B cell (primary cell): ENCODE measurements at regions not wholly inside any gene's neighbourhood (a gene's known extent, or its start where the extent isn't known, plus 50 kb on each side); places are given as distances from the start of the nearest gene placed in this dataset.

Experiments
- ATAC-seq: fragments of 200-7000 bp; cut with Tn5 transposase; one replicate; pipeline ENCODE4 v1.10.0; 2021; ENCODE audit warnings: low read depth, mild to moderate bottlenecking, moderate number of reproducible peaks, moderate library complexity
- CTCF ChIA-PET: fragments of 350-600 bp; sonication (Branson Sonifier 250); formaldehyde crosslinking; loops from one replicate; lab custom pipeline; 2021; ENCODE audit warnings: antibody characterized with exemption, inconsistent platforms; lab: Charles Lee
- POLR2A ChIA-PET: fragments of 350-600 bp; sonication (Branson Sonifier 250); formaldehyde crosslinking; loops from one replicate; lab custom pipeline; 2021; ENCODE audit warnings: antibody characterized with exemption; lab: Charles Lee
- DNase-seq: peaks from one replicate; pipeline ENCODE4 v3.0.0; 2013
- H2AFZ ChIP-seq: 2 replicates; pipeline ENCODE4 v1.6.1; 2012; ENCODE audit warnings: mild to moderate bottlenecking, low read depth, low read length; ENCODE audit not compliant: insufficient read depth, poor library complexity, severe bottlenecking
- H3K27ac ChIP-seq, 2 donors: 1 replicate in 1 of 2; 2 replicates in 1 of 2; pipeline ENCODE4 v1.5.1; 2012 to 2013; ENCODE audit warnings: low read length in 2 of 2, mild to moderate bottlenecking in 2 of 2, moderate library complexity in 1 of 2
- H3K27me3 ChIP-seq, 4 experiments: fragments of 200-600 bp in 1 of 4; sonication (generic) in 1 of 4; replicated peaks in 1 of 4; 1 replicate in 2 of 4; 2 replicates in 2 of 4; pipeline versions ENCODE4 v1.6.1 to v1.7.0; 2013 to 2016; ENCODE audit warnings: low read length in 3 of 4, mild to moderate bottlenecking in 2 of 4, mixed read lengths in 1 of 4, moderate library complexity in 1 of 4; ENCODE audit not compliant: insufficient read depth in 4 of 4, control insufficient read depth in 3 of 4; ENCODE audit errors: control extremely low read depth in 1 of 4
- H3K36me3 ChIP-seq, 2 experiments: replicated peaks in 1 of 2; 1 replicate in 1 of 2; 2 replicates in 1 of 2; pipeline versions ENCODE4 v1.6.1 to v1.7.1; 2013; ENCODE audit warnings: low read length in 1 of 2; ENCODE audit not compliant: insufficient read depth in 2 of 2, control insufficient read depth in 1 of 2; ENCODE audit errors: control extremely low read depth in 1 of 2, extremely low read depth in 1 of 2
- H3K4me1 ChIP-seq, 2 donors: fragments of 200-600 bp in 1 of 2; sonication (generic) in 1 of 2; 1 replicate in 1 of 2; 2 replicates in 1 of 2; pipeline versions ENCODE4 v1.5.1 to v1.6.1; 2013 to 2017; ENCODE audit warnings: low read length in 2 of 2; ENCODE audit not compliant: control insufficient read depth in 2 of 2, insufficient read depth in 2 of 2
- H3K4me2 ChIP-seq: replicated peaks from 2 replicates; pipeline ENCODE3; 2012; ENCODE audit warnings: mild to moderate bottlenecking, low read depth, low read length; ENCODE audit not compliant: poor library complexity, severe bottlenecking
- H3K4me3 ChIP-seq, 5 experiments: fragments of 200-600 bp in 1 of 5; sonication (generic) in 1 of 5; 1 replicate in 3 of 5; 2 replicates in 2 of 5; pipeline versions ENCODE4 v1.5.1 to v1.7.0; 2011 to 2016; ENCODE audit warnings: low read length in 4 of 5, mild to moderate bottlenecking in 4 of 5, low read depth in 2 of 5, control low read depth in 1 of 5, moderate library complexity in 1 of 5; ENCODE audit not compliant: insufficient read depth in 1 of 5; ENCODE audit errors: control extremely low read depth in 1 of 5, extremely low read depth in 1 of 5
- H3K79me2 ChIP-seq: fragments of 200-600 bp; sonication (generic); one replicate; pipeline ENCODE4 v1.6.0; 2016; ENCODE audit warnings: low read length; ENCODE audit not compliant: control insufficient read depth, insufficient read depth
- H3K9ac ChIP-seq: fragments of 200-600 bp; sonication (generic); 2 replicates; pipeline ENCODE4 v1.6.1; 2017; ENCODE audit warnings: mild to moderate bottlenecking, low read length, moderate library complexity
- H3K9me3 ChIP-seq, 3 donors: one replicate each; pipeline versions ENCODE4 v1.6.1 to v1.7.1; 2013; ENCODE audit warnings: low read length in 2 of 3; ENCODE audit not compliant: control insufficient read depth in 2 of 3, insufficient read depth in 1 of 3; ENCODE audit errors: control extremely low read depth in 1 of 3
- H4K20me1 ChIP-seq: 2 replicates; pipeline ENCODE4 v1.6.0; 2012; ENCODE audit warnings: mild to moderate bottlenecking, low read length; ENCODE audit not compliant: insufficient read depth, control insufficient read depth, poor library complexity, severe bottlenecking
- H3K27ac Mint-ChIP-seq: one replicate; pipeline ENCODE4 v1.8.0; 2021; ENCODE audit warnings: mixed read lengths
- H3K27me3 Mint-ChIP-seq: one replicate; pipeline ENCODE4 v1.8.0; 2021; ENCODE audit warnings: mixed read lengths
- H3K4me1 Mint-ChIP-seq: one replicate; pipeline ENCODE4 v1.8.0; 2021; ENCODE audit warnings: mixed read lengths
- H3K4me3 Mint-ChIP-seq: one replicate; pipeline ENCODE4 v1.8.0; 2021; ENCODE audit warnings: mixed read lengths
- H3K9me3 Mint-ChIP-seq: one replicate; pipeline ENCODE4 v1.8.0; 2022; ENCODE audit warnings: mixed read lengths; ENCODE audit not compliant: insufficient read depth
- CTCF ChIP-seq: fragments of 200-600 bp; IDR thresholded peaks from one replicate; pipeline ENCODE4 v1.8.0; 2022; ENCODE audit warnings: antibody characterized with exemption, mild to moderate bottlenecking
- EZH2 ChIP-seq: IDR thresholded peaks from 2 replicates; pipeline ENCODE4 v1.6.1; 2012; ENCODE audit warnings: borderline replicate concordance, low read depth, mild to moderate bottlenecking, moderate library complexity, low read length; ENCODE audit not compliant: insufficient read depth, poor library complexity, severe bottlenecking
- WGBS: methylation state at CpG from one replicate; pipeline ENCODE4 v1.1.5; 2013; ENCODE audit warnings: missing lambda C conversion rate; ENCODE audit not compliant: insufficient coverage; 5-methylcytosine and 5-hydroxymethylcytosine counted together
- intact Hi-C: fragments of 100-400 bp; cut with micrococcal nuclease; formaldehyde crosslinking; loops from one replicate; pipeline ENCODE4 v1.10.0; 2022

DNA sequence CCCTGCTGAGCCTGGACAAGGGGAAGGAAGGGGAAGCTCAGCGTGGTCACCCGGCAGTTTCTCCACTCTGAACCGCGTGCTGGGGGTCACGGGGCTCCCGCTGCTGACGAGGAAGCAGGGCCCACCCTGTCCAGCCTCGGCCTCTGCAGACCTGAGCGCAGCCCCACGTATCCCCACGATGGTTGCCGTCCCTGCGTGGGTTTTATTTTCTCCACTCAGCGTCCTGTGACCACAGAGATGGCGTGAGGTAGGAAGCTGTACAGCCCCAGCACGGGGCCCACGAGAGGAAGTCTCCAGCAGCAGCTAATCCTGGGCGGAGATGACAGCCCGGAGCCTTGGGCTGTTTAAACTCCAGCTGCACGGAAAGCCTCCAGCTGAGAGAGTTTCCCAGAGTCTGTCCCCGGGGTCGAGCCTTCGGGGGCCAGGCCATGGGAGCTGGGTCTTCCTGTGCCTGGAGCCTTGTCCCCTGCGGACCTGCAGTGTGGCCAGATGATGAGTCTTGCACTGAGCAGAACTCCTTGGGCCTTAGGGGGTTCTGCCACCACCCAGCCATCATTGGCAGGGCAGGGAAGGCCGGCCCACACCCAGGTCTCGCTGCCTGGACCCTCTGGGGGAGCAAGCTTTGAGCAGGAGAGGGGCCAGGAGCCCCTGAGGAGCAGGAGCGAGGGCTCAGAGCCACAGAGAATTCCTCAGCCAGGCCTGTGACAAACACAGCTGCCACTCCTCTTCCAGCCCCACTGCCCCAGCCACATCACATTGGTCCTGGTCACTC is 72.8 kb upstream of the FAM20C start:
- Histone ChIP-seq H2AFZ (no peak overlapping the region), H3K36me3 (no peaks in the 10 kb centered on the region), H4K20me1 (no peaks in the 10 kb centered on the region), H3K4me1 (no peaks in the 10 kb centered on the region), H3K27me3 (peaks cover 0 to 22% (median 1%) of the 10 kb centered on the region in 4 experiments), H3K9me3 (peaks cover 0 to 3% (median 0%) of the 10 kb centered on the region in 3 donors), H3K4me2 (no peak overlapping the region), H3K27ac (no peak overlapping the region), H3K79me2 (no peaks in the 10 kb centered on the region), H3K4me3 (no peak overlapping the region), H3K9ac (no peak overlapping the region)
- ChIA-PET CTCF (no interaction called here), POLR2A (no interaction called here)
- no peak overlapping the region for H3K27ac Mint-ChIP-seq
- peaks cover 2% of the 10 kb centered on the region for H3K9me3 Mint-ChIP-seq
- no peak overlapping the region for H3K4me3 Mint-ChIP-seq
- intact Hi-C loops, result no loop called here
- WGBS, result 30% methylated on average over 27 of the region's 27 CpGs
- no peak for DNase-seq
- ATAC-seq, result no peak
- no peak for TF ChIP-seq CTCF
- TF ChIP-seq EZH2, result no peak
- H3K4me1 Mint-ChIP-seq, result no peaks in the 10 kb centered on the region
- peaks cover 32% of the 10 kb centered on the region for H3K27me3 Mint-ChIP-seq

GRCh38 chr7:120164-120991 is 72.0 kb upstream of the FAM20C start:
- intact Hi-C loops, result no loop called here
- no peak overlapping the region for H2AFZ ChIP-seq
- 91% methylated on average over 24 of the region's 27 CpGs for WGBS
- peaks cover 0 to under 1% (median 0%) of the 10 kb centered on the region in 3 donors for H3K9me3 ChIP-seq
- no peak overlapping the region for H3K27ac ChIP-seq
- no peaks in the 10 kb centered on the region for H3K79me2 ChIP-seq
- H3K36me3 ChIP-seq, result no peaks in the 10 kb centered on the region
- TF ChIP-seq EZH2 (no peak), CTCF (no peak)
- peaks cover 0 to 20% (median 1%) of the 10 kb centered on the region in 4 experiments for H3K27me3 ChIP-seq
- POLR2A ChIA-PET, result no interaction called here
- Mint-ChIP-seq H3K4me1 (no peaks in the 10 kb centered on the region), H3K9me3 (no peaks in the 10 kb centered on the region), H3K27ac (no peak overlapping the region), H3K4me3 (no peak overlapping the region), H3K27me3 (peaks cover 28% of the 10 kb centered on the region)
- no peak overlapping the region for H3K9ac ChIP-seq
- H3K4me1 ChIP-seq, result no peaks in the 10 kb centered on the region
- DNase-seq (no peak), ATAC-seq (no peak)
- no peaks in the 10 kb centered on the region for H4K20me1 ChIP-seq
- CTCF ChIA-PET, result no interaction called here
- H3K4me3 ChIP-seq, result no peak overlapping the region
- H3K4me2 ChIP-seq, result no peak overlapping the region
